Uterus (tissue), 3 donors: ENCODE measurements at regions not wholly inside any gene's neighbourhood (a gene's known extent, or its start where the extent isn't known, plus 50 kb on each side); places are given as distances from the start of the nearest gene placed in this dataset.
"Not testable (repeated sequence)": the region's sequence is repeated elsewhere in the genome, so short reads cannot be mapped to it uniquely, and the experiment has no call there.

Experiments
- DNase-seq, 2 donors: peaks; one replicate each; pipeline ENCODE4 v3.0.0-alpha.2; 2019 to 2020
- H3K27ac ChIP-seq, 2 donors: fragments of 200-600 bp; sonication (generic); 1 replicate in 1 of 2; 2 replicates in 1 of 2; pipeline ENCODE4 v1.5.1; 2016 to 2018
- H3K27me3 ChIP-seq, 2 donors: fragments of 200-600 bp; sonication (generic); one replicate each; pipeline ENCODE4 v1.5.1; 2018 to 2019; ENCODE audit warnings: control low read depth in 1 of 2
- H3K36me3 ChIP-seq, 2 donors: fragments of 200-600 bp; sonication (generic); one replicate each; pipeline ENCODE4 v1.5.1; 2019; ENCODE audit warnings: control low read depth in 1 of 2
- H3K4me1 ChIP-seq, 2 donors: fragments of 200-600 bp; sonication (generic); one replicate each; pipeline ENCODE4 v1.5.1; 2018 to 2019; ENCODE audit warnings: control low read depth in 1 of 2
- H3K4me3 ChIP-seq, 2 donors: fragments of 200-600 bp; sonication (generic); 1 replicate in 1 of 2; 2 replicates in 1 of 2; pipeline ENCODE4 v1.5.1; 2018 to 2019; ENCODE audit warnings: mild to moderate bottlenecking in 1 of 2
- H3K9me3 ChIP-seq, 2 donors: fragments of 200-600 bp; sonication (generic); one replicate each; pipeline ENCODE4 v1.5.1; 2019; ENCODE audit warnings: control low read depth in 1 of 2
- CTCF ChIP-seq, 4 experiments: fragments of 200-600 bp in 2 of 4; fragments of 450-650 bp in 2 of 4; sonication (generic) in 2 of 4; IDR thresholded peaks; one replicate each; pipeline ENCODE4 v1.5.1; 2016 to 2019; ENCODE audit warnings: antibody characterized with exemption in 4 of 4, mild to moderate bottlenecking in 2 of 4, moderate library complexity in 1 of 4
- POLR2A ChIP-seq, 2 donors: fragments of 450-650 bp; IDR thresholded peaks; one replicate each; pipeline ENCODE4 v1.6.1; 2016; ENCODE audit warnings: antibody characterized with exemption in 2 of 2, mild to moderate bottlenecking in 1 of 2, moderate library complexity in 1 of 2
- intact Hi-C: fragments of 100-400 bp; cut with DNase I; formaldehyde crosslinking; loops from one replicate; pipeline ENCODE4 v1.15.1; 2023; ENCODE audit warnings: low total_unique reads
- donor health status: DM: yes; HTN: yes; CAD: no.

- Histone ChIP-seq H3K27ac (no peak overlapping the region), H3K9me3 (no peaks in the 10 kb centered on the region), H3K27me3 (no peaks in the 10 kb centered on the region), H3K4me3 (no peak overlapping the region), H3K36me3 (no peaks in the 10 kb centered on the region), H3K4me1 (no peaks in the 10 kb centered on the region)
- intact Hi-C loops, result no loop called here
- no peak for TF ChIP-seq POLR2A (IDR thresholded peaks at IDR 0.05)
- no peak for TF ChIP-seq CTCF (IDR thresholded peaks at IDR 0.05)
- no peak for DNase-seq
Measured at GRCh38 chr3:118536764-118537163, 497.9 kb downstream of the IGSF11 start.

- Histone ChIP-seq H3K27ac (no peak overlapping the region), H3K36me3 (no peaks in the 10 kb centered on the region), H3K9me3 (no peaks in the 10 kb centered on the region), H3K4me3 (no peak overlapping the region), H3K27me3 (no peaks in the 10 kb centered on the region), H3K4me1 (no peaks in the 10 kb centered on the region)
- intact Hi-C loops, result no loop called here
- TF ChIP-seq POLR2A (IDR thresholded peaks at IDR 0.05) (no peak), CTCF (IDR thresholded peaks at IDR 0.05) (no peak)
- no peak for DNase-seq
Measured at GRCh38 chr3:118537454-118537853, 497.2 kb downstream of the IGSF11 start.

GRCh38 chr3:118538187-118538586 is 496.5 kb downstream of the IGSF11 start:
- no peak overlapping the region for H3K27ac ChIP-seq
- intact Hi-C loops, result no loop called here

GRCh38 chr3:118539820-118540447 is 494.7 kb downstream of the IGSF11 start:
- H3K4me1 ChIP-seq, intact Hi-C loops, H3K27ac ChIP-seq, H3K36me3 ChIP-seq, H3K4me3 ChIP-seq, H3K9me3 ChIP-seq, DNase-seq, H3K27me3 ChIP-seq: not testable (repeated sequence)

More at GRCh38 chr3:118538187-118538586, 496.5 kb downstream of the IGSF11 start:
- no peak overlapping the region for H3K4me3 ChIP-seq
- TF ChIP-seq POLR2A (IDR thresholded peaks at IDR 0.05) (no peak), CTCF (IDR thresholded peaks at IDR 0.05) (no peak)
- no peak for DNase-seq
- no peaks in the 10 kb centered on the region for H3K36me3 ChIP-seq
- no peaks in the 10 kb centered on the region for H3K4me1 ChIP-seq
- H3K27me3 ChIP-seq, result no peaks in the 10 kb centered on the region
- no peaks in the 10 kb centered on the region for H3K9me3 ChIP-seq

GRCh38 chr3:118540448-118540821 is 494.2 kb downstream of the IGSF11 start:
- H3K4me3 ChIP-seq, H3K36me3 ChIP-seq, intact Hi-C loops, H3K27me3 ChIP-seq, H3K4me1 ChIP-seq, H3K27ac ChIP-seq, DNase-seq, H3K9me3 ChIP-seq: not testable (repeated sequence)

- no peak for DNase-seq
- Histone ChIP-seq H3K36me3 (no peaks in the 10 kb centered on the region), H3K27ac (no peak overlapping the region), H3K4me3 (no peak overlapping the region), H3K4me1 (no peaks in the 10 kb centered on the region), H3K27me3 (no peaks in the 10 kb centered on the region), H3K9me3 (no peaks in the 10 kb centered on the region)
- no peak for TF ChIP-seq POLR2A (IDR thresholded peaks at IDR 0.05)
- TF ChIP-seq CTCF (IDR thresholded peaks at IDR 0.05), result no peak
- intact Hi-C loops, result no loop called here
Measured at GRCh38 chr3:118540826-118541225, 493.8 kb downstream of the IGSF11 start.
